Chondrocyte (in vitro differentiated cells): ENCODE measurements at regions not wholly inside any gene's neighbourhood (a gene's known extent, or its start where the extent isn't known, plus 50 kb on each side); places are given as distances from the start of the nearest gene placed in this dataset.

Experiments used
- DNase-seq: peaks from one replicate; pipeline ENCODE4 v3.0.0; 2021; ENCODE audit warnings: mixed read lengths, low spot score
- H3K27ac Mint-ChIP-seq: one replicate; pipeline ENCODE4 v1.8.0; 2021; ENCODE audit warnings: mild to moderate bottlenecking, moderate library complexity, mixed read lengths; ENCODE audit not compliant: unreplicated experiment
- H3K27me3 Mint-ChIP-seq: 2 replicates; pipeline ENCODE4 v1.8.0; 2021; ENCODE audit warnings: low read depth, mixed read lengths
- H3K36me3 Mint-ChIP-seq: 2 replicates; pipeline ENCODE4 v1.8.0; 2021; ENCODE audit warnings: low read depth, mixed read lengths
- H3K4me1 Mint-ChIP-seq: 2 replicates; pipeline ENCODE4 v1.8.0; 2021; ENCODE audit warnings: low read depth, mild to moderate bottlenecking, mixed read lengths
- H3K4me3 Mint-ChIP-seq: one replicate; pipeline ENCODE4 v1.8.0; 2021; ENCODE audit warnings: mild to moderate bottlenecking, moderate library complexity, mixed read lengths; ENCODE audit not compliant: unreplicated experiment
- H3K9me3 Mint-ChIP-seq: 2 replicates; pipeline ENCODE4 v1.8.0; 2021; ENCODE audit warnings: low read depth, mixed read lengths
- CTCF ChIP-seq: fragments of 200-600 bp; sonication (generic); IDR thresholded peaks from 2 replicates; pipeline ENCODE4 v1.5.0; 2021; ENCODE audit warnings: antibody characterized with exemption, mild to moderate bottlenecking, moderate library complexity

- Mint-ChIP-seq H3K4me1 (peaks cover 6% of the 10 kb centered on the region), H3K27ac (no peak overlapping the region), H3K4me3 (no peak overlapping the region), H3K9me3 (peaks cover 3% of the 10 kb centered on the region), H3K36me3 (no peaks in the 10 kb centered on the region), H3K27me3 (peaks cover 2% of the 10 kb centered on the region)
- DNase-seq, result no peak
- no peak for TF ChIP-seq CTCF
Measured at GRCh38 chr1:195430826-195431225, 1177.4 kb downstream of the KCNT2 start.

- peaks cover 6% of the 10 kb centered on the region for H3K4me1 Mint-ChIP-seq
- H3K27me3 Mint-ChIP-seq, result peaks cover 2% of the 10 kb centered on the region
- H3K36me3 Mint-ChIP-seq, result no peaks in the 10 kb centered on the region
- DNase-seq, result no peak
- no peak overlapping the region for H3K4me3 Mint-ChIP-seq
- no peak for TF ChIP-seq CTCF
- H3K27ac Mint-ChIP-seq, result no peak overlapping the region
- H3K9me3 Mint-ChIP-seq, result peaks cover 3% of the 10 kb centered on the region
Measured at GRCh38 chr1:195428927-195429326, 1179.3 kb downstream of the KCNT2 start.

- H3K27me3 Mint-ChIP-seq, result no peaks in the 10 kb centered on the region
- no peak overlapping the region for H3K4me3 Mint-ChIP-seq
- H3K9me3 Mint-ChIP-seq, result no peaks in the 10 kb centered on the region
- no peaks in the 10 kb centered on the region for H3K4me1 Mint-ChIP-seq
- TF ChIP-seq CTCF, result no peak
- H3K27ac Mint-ChIP-seq, result no peak overlapping the region
- peaks cover 2% of the 10 kb centered on the region for H3K36me3 Mint-ChIP-seq
- no peak for DNase-seq
Measured at GRCh38 chr1:195415584-195415983, 1192.7 kb downstream of the KCNT2 start.

- peaks cover 5% of the 10 kb centered on the region for H3K36me3 Mint-ChIP-seq
- DNase-seq, result no peak
- H3K27me3 Mint-ChIP-seq, result no peaks in the 10 kb centered on the region
- no peak overlapping the region for H3K4me3 Mint-ChIP-seq
- peaks cover 14% of the 10 kb centered on the region for H3K9me3 Mint-ChIP-seq
- no peak overlapping the region for H3K27ac Mint-ChIP-seq
- no peaks in the 10 kb centered on the region for H3K4me1 Mint-ChIP-seq
- no peak for TF ChIP-seq CTCF
Measured at GRCh38 chr1:195394567-195394966, 1213.7 kb downstream of the KCNT2 start.

GRCh38 chr1:195376190-195376589, 1232.0 kb downstream of the KCNT2 start:
- Mint-ChIP-seq H3K27me3 (no peaks in the 10 kb centered on the region), H3K9me3 (no peaks in the 10 kb centered on the region)

More at GRCh38 chr1:195376190-195376589, 1232.0 kb downstream of the KCNT2 start:
- Mint-ChIP-seq H3K4me1 (no peaks in the 10 kb centered on the region), H3K36me3 (no peaks in the 10 kb centered on the region), H3K4me3 (no peak overlapping the region), H3K27ac (no peak overlapping the region)
- DNase-seq, result no peak
- TF ChIP-seq CTCF, result peak; percentile 44
